Thymus (tissue), 11 donors: ENCODE measurements at regions not wholly inside any gene's neighbourhood (a gene's known extent, or its start where the extent isn't known, plus 50 kb on each side); places are given as distances from the start of the nearest gene placed in this dataset.
"Not testable (repeated sequence)": the region's sequence is repeated elsewhere in the genome, so short reads cannot be mapped to it uniquely, and the experiment has no call there.

Experiments used
- DNase-seq, 9 donors: peaks; one replicate each; pipeline ENCODE4 v3.0.0-alpha.2; 2013; ENCODE audit warnings: low spot score in 9 of 9, low read depth in 6 of 9, missing footprints in 1 of 9
- H3K27ac ChIP-seq, 2 donors: one replicate each; pipeline ENCODE4 v1.5.1; 2013; ENCODE audit warnings: control low read depth in 1 of 2, low read depth in 1 of 2, low read length in 1 of 2, mild to moderate bottlenecking in 1 of 2, moderate library complexity in 1 of 2
- H3K27me3 ChIP-seq, 2 donors: one replicate each; pipeline ENCODE4 v1.5.1; 2013; ENCODE audit warnings: low read length in 1 of 2; ENCODE audit not compliant: control insufficient read depth in 2 of 2, insufficient read depth in 1 of 2
- H3K36me3 ChIP-seq, 2 donors: one replicate each; pipeline ENCODE4 v1.5.1; 2013; ENCODE audit warnings: low read length in 1 of 2, mild to moderate bottlenecking in 1 of 2, moderate library complexity in 1 of 2; ENCODE audit not compliant: control insufficient read depth in 2 of 2, insufficient read depth in 2 of 2
- H3K4me1 ChIP-seq, 2 donors: one replicate each; pipeline ENCODE4 v1.5.1; 2013; ENCODE audit warnings: low read length in 2 of 2; ENCODE audit not compliant: control insufficient read depth in 2 of 2, insufficient read depth in 2 of 2
- H3K4me3 ChIP-seq, 2 donors: one replicate each; pipeline ENCODE4 v1.5.1; 2013; ENCODE audit warnings: low read length in 2 of 2, control low read depth in 1 of 2, mild to moderate bottlenecking in 1 of 2
- H3K9me3 ChIP-seq, 2 donors: one replicate each; pipeline ENCODE4 v1.5.1; 2013; ENCODE audit warnings: low read length in 1 of 2, mild to moderate bottlenecking in 1 of 2; ENCODE audit not compliant: control insufficient read depth in 2 of 2, insufficient read depth in 1 of 2
- WGBS: extraction: QIAGEN DNeasy Blood & Tissue Kit; methylation state at CpG from one replicate; pipeline ENCODE4 v1.1.7; 2013; 5-methylcytosine and 5-hydroxymethylcytosine counted together
- donor health status: healthy.

GRCh38 chr7:89718941-89719340 lies 435.3 kb upstream of the STEAP1 start:
- H3K4me1 ChIP-seq, H3K9me3 ChIP-seq, H3K4me3 ChIP-seq, H3K27me3 ChIP-seq, DNase-seq, H3K36me3 ChIP-seq, H3K27ac ChIP-seq: not testable (repeated sequence)
- 92% methylated on average over 2 of the region's 2 CpGs for WGBS

GRCh38 chr7:89728481-89728880 lies 425.8 kb upstream of the STEAP1 start:
- DNase-seq = no peak
- Histone ChIP-seq H3K27ac (no peak overlapping the region), H3K4me1 (no peaks in the 10 kb centered on the region), H3K4me3 (no peak overlapping the region), H3K27me3 (no peaks in the 10 kb centered on the region), H3K9me3 (no peaks in the 10 kb centered on the region), H3K36me3 (no peaks in the 10 kb centered on the region)
- 93% methylated on average over 5 of the region's 5 CpGs for WGBS

DNA sequence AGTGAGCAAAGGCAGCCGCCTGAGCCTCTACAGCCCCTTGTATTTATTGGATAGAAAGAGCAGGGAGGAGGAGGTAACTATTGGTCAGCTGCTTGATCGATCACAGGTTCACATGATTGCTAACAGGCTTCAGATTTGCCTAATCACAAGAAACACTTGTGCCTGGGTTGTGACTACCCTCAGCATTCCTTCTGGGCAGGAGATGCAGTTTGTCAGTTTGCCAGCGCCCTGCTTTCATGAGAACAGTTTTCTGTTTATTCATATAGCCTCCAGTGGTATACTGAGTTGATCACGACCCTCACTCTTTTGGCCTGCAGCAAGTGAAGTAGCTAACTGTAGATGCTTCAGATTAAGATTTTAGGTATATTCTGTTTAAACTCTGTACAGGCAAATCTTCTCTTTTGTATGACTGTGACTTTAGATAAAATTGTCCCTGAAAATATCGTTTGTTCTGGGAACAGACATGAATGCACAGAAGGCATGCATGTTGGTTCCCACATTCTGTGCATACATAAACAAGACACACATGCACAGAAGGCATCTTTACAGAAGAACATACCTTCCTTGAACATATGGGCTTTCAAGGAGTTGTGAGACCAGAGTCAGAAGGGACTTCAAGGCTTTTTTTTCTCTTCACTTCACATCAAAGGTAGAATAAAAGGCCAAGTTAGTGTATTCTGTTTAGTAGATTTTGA lies 422.4 kb upstream of the STEAP1 start:
- Histone ChIP-seq H3K4me1 (no peaks in the 10 kb centered on the region), H3K27ac (no peak overlapping the region), H3K27me3 (no peaks in the 10 kb centered on the region), H3K4me3 (no peak overlapping the region), H3K9me3 (no peaks in the 10 kb centered on the region), H3K36me3 (no peaks in the 10 kb centered on the region)
- WGBS = 90% methylated on average over 5 of the region's 5 CpGs
- no peak for DNase-seq

GRCh38 chr7:89738549-89738948 lies 415.7 kb upstream of the STEAP1 start:
- H3K27me3 ChIP-seq = no peaks in the 10 kb centered on the region
- no peaks in the 10 kb centered on the region for H3K36me3 ChIP-seq
- no peaks in the 10 kb centered on the region for H3K9me3 ChIP-seq
- WGBS = 91% methylated on average over 2 of the region's 2 CpGs
- no peak overlapping the region for H3K27ac ChIP-seq
- DNase-seq = no peak
- H3K4me1 ChIP-seq = no peaks in the 10 kb centered on the region
- H3K4me3 ChIP-seq = no peak overlapping the region

DNA sequence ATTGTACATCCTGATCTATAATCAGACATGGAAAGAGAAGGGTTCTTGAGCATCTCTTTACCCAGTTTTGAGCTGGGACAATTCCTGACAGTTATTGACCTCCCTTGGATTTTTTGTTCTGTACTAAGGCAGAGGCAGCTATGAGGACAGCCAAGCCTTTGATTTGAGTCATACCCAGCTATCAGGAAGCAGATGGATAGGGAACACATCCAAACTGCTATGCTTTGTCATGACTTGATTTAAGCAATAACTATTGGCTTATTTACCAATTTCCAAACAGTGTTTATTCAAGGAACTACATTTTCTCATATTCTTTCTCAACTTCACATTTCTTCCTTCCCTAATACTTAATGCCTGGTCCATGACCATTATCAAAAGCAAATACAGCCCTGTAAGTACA lies 396.4 kb upstream of the STEAP1 start:
- no peaks in the 10 kb centered on the region for H3K4me1 ChIP-seq
- DNase-seq = no peak
- H3K36me3 ChIP-seq = no peaks in the 10 kb centered on the region
- H3K27me3 ChIP-seq = no peaks in the 10 kb centered on the region
- H3K4me3 ChIP-seq = no peak overlapping the region
- no peak overlapping the region for H3K27ac ChIP-seq
- peaks cover 0 to 7% of the 10 kb centered on the region in 2 donors for H3K9me3 ChIP-seq

- peaks cover 0 to 7% of the 10 kb centered on the region in 2 donors for H3K9me3 ChIP-seq
- H3K4me1 ChIP-seq = no peaks in the 10 kb centered on the region
- H3K27me3 ChIP-seq = no peaks in the 10 kb centered on the region
- no peak overlapping the region for H3K4me3 ChIP-seq
- WGBS = 98% methylated on average over 3 of the region's 3 CpGs
- H3K36me3 ChIP-seq = no peaks in the 10 kb centered on the region
- H3K27ac ChIP-seq = no peak overlapping the region
- DNase-seq = no peak
Observed at GRCh38 chr7:89760690-89761089, 393.6 kb upstream of the STEAP1 start.

GRCh38 chr7:89761173-89761572 lies 393.1 kb upstream of the STEAP1 start:
- Histone ChIP-seq H3K4me1 (no peaks in the 10 kb centered on the region), H3K4me3 (no peak overlapping the region), H3K36me3 (no peaks in the 10 kb centered on the region), H3K27ac (no peak overlapping the region), H3K27me3 (no peaks in the 10 kb centered on the region), H3K9me3 (peaks cover 0 to 7% of the 10 kb centered on the region in 2 donors)
- WGBS = 90% methylated on average over 1 of the region's 1 CpG
- DNase-seq = no peak

- H3K4me3 ChIP-seq = no peak overlapping the region
- no peaks in the 10 kb centered on the region for H3K27me3 ChIP-seq
- no peak for DNase-seq
- H3K4me1 ChIP-seq = no peaks in the 10 kb centered on the region
- 7% methylated on average over 4 of the region's 4 CpGs for WGBS
- no peaks in the 10 kb centered on the region for H3K9me3 ChIP-seq
- H3K27ac ChIP-seq = no peak overlapping the region
- no peaks in the 10 kb centered on the region for H3K36me3 ChIP-seq
Observed at GRCh38 chr7:89770161-89770560, 384.1 kb upstream of the STEAP1 start.

DNA sequence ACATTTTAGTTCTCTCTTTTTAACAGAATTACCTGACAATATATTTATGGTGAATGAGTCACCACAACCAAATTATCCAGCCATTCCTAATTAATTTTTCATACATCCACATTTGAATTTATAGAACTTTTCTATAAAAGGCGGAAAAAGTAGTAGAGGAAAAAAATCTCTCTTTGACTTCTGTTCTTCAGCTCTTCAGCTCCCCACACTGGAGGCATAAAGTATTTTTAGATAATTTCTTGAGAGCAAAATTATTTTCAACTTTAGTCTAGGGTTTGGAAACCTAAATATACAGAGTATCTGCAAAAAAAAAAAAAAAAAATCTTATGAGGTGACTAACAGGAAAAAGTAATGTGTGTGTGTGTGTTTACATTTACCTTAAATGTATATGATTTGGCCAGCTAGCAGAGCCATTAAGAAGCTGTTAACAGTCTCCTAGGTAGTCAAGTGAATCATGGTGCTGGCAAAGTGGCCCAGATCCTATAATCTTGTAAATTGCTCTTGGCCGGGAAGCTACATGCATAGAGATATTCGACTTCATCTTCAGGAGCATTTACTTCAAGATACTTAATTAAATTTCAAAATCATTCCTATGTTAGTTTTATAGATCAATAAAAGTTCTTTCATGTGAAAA lies 383.1 kb upstream of the STEAP1 start:
- Histone ChIP-seq H3K4me1 (no peaks in the 10 kb centered on the region), H3K36me3 (no peaks in the 10 kb centered on the region), H3K9me3 (no peaks in the 10 kb centered on the region), H3K4me3 (no peak overlapping the region), H3K27me3 (no peaks in the 10 kb centered on the region), H3K27ac (no peak overlapping the region)
- 65% methylated on average over 3 of the region's 3 CpGs for WGBS
- DNase-seq = no peak
